ENCODE measurements at regions not wholly inside any gene's neighbourhood (a gene's known extent, or its start where the extent isn't known, plus 50 kb on each side); places are given as distances from the start of the nearest gene placed in this dataset.

DNA sequence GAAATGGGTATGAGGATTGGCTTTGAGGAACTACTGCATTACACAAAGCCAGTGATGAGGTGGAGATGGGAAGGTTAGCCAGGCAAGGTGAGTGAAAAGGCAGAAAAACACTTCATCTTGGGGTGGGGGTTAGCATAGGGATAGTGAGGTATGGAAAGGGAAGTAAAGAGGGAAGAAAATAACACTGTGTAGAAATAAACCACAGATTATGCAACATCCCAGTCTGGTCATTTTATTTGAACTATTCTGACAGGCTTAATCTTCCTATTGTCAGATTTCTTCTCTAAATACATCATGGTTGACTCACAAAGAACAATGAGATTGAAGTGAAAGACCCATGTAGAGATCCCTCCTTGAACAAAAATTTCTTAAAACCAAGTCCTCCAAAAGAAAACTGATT is 640.2 kb downstream of the PTPRC start:
- ChIA-PET CTCF (no interaction called here), POLR2A (no interaction called here)
- no peak for DNase-seq (ENCODE audit: extremely low spot score)
- TF ChIP-seq, protein P1, sequence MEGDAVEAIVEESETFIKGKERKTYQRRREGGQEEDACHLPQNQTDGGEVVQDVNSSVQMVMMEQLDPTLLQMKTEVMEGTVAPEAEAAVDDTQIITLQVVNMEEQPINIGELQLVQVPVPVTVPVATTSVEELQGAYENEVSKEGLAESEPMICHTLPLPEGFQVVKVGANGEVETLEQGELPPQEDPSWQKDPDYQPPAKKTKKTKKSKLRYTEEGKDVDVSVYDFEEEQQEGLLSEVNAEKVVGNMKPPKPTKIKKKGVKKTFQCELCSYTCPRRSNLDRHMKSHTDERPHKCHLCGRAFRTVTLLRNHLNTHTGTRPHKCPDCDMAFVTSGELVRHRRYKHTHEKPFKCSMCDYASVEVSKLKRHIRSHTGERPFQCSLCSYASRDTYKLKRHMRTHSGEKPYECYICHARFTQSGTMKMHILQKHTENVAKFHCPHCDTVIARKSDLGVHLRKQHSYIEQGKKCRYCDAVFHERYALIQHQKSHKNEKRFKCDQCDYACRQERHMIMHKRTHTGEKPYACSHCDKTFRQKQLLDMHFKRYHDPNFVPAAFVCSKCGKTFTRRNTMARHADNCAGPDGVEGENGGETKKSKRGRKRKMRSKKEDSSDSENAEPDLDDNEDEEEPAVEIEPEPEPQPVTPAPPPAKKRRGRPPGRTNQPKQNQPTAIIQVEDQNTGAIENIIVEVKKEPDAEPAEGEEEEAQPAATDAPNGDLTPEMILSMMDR (IDR thresholded peaks at IDR 0.05; ENCODE audit: control extremely low read depth, extremely low read depth, low read depth, missing control alignments): no peak

DNA sequence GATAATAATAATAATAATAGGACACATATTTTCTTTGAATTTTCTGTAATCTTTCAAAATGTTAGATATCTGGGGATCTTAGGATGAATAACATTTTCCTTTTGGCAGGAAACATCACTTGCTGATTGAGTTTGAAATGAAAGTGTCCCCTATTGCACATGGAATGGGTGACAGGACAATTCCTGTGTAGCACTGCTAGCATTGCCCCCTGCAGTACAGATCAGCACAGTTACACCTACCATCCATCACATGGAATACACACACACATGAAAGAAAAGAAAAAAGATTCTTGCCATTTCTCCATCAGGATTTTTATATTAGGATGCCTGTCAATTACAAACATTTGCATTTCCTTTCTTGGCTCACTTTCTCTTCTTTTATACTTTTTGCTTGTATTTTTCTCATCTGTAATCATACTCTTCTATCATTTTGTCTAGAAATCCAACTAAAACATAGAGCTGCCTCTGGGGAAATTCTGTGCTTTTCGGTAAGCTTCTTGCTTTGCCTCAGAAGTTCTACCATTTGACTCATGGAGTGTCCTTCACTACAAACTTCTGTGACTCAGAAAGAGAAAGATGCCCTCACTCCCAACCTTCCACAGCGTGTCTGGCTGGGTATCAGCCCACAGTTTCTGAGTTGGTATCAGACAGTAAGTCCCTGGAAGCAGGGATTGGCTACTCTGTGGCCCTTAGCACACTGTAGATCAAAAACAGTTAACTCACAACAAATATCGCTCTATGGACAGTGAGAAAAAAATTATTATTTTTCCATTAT is 641.2 kb downstream of the PTPRC start:
- DNase-seq (ENCODE audit: extremely low spot score): no peak
- CTCF ChIA-PET: no interaction called here
- POLR2A ChIA-PET: no interaction called here
- TF ChIP-seq, protein P1 (IDR thresholded peaks at IDR 0.05; ENCODE audit: control extremely low read depth, extremely low read depth, low read depth, missing control alignments): no peak

DNA sequence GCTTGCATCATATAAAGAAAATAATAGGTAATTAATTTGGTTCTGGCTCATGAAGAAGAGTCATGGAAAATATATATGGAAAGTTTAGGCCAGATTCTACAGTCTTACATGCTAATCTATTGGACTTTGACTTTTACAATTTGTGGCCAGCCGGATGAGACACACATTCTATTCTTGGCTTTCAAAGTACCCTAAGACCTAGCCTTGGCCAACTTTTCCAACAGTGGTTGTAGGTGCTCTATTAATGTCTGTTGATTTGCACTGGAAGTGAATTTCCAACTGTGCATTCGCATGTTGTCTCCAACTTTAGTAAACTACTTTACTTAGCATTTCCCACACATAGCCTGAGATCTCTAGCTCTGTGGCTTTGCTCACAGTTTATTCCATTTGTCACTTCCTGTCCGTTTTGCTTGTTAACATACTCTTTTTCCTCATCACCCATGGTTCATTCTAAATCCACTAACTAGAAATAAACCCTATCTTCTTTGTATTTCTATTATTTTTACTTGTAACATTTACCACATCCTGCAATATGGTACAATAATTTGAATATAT is 644.0 kb downstream of the PTPRC start:
- no peak for DNase-seq (ENCODE audit: extremely low spot score)
- TF ChIP-seq, protein P1 (IDR thresholded peaks at IDR 0.05; ENCODE audit: control extremely low read depth, extremely low read depth, low read depth, missing control alignments): no peak
- CTCF ChIA-PET: interaction anchor here (1.3 to 1.5 kb wide), 4 partner anchors 9 to 39 kb away, joined by 3 to 5 read pairs (median 4); no protein-coding TSS in a partner anchor
- POLR2A ChIA-PET: no interaction called here

DNA sequence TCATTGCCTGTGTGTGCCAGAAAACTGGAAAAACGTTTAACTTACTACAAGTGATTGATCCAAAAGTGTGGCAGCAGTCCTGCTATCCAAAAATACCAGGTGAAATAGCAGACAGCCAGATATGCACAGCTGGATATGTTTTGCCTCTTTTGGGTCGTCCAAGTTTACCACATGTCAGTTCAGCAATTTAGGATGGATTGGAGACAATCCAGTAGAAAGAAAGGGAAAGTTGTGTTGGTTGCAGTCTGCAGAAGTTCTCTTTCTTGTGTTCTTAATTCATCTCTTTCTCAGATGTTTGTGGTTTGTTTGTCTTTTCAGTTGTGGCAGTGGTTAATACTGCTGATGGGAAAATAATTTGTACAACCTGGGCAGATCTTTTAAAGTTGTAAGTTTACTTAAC is 645.0 kb downstream of the PTPRC start:
- TF ChIP-seq, protein P1 (IDR thresholded peaks at IDR 0.05; ENCODE audit: control extremely low read depth, extremely low read depth, low read depth, missing control alignments): no peak
- DNase-seq (ENCODE audit: extremely low spot score): no peak
- CTCF ChIA-PET: no interaction called here
- POLR2A ChIA-PET: no interaction called here

DNA sequence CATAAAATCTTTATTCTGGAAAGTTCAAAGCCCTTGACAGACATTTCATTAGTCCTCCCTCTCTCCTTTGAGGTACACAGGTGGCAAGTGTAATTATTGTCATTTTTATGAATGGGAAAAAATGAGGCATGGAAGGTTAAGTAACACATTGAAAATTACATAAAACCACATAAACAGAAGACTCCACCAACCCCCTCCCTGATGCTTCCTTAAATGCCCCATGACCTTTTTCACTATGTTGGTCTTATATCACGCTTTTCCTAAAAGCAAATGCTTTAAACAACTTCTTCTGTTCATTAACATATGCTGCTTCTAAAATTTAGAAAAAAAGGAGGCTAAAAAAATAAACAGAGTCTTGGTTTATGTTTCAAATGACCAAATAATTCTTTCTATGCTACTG is 648.4 kb downstream of the PTPRC start:
- ChIA-PET POLR2A (no interaction called here), CTCF (no interaction called here)
- TF ChIP-seq, protein P1 (IDR thresholded peaks at IDR 0.05; ENCODE audit: control extremely low read depth, extremely low read depth, low read depth, missing control alignments): no peak
- DNase-seq (ENCODE audit: extremely low spot score): no peak

DNA sequence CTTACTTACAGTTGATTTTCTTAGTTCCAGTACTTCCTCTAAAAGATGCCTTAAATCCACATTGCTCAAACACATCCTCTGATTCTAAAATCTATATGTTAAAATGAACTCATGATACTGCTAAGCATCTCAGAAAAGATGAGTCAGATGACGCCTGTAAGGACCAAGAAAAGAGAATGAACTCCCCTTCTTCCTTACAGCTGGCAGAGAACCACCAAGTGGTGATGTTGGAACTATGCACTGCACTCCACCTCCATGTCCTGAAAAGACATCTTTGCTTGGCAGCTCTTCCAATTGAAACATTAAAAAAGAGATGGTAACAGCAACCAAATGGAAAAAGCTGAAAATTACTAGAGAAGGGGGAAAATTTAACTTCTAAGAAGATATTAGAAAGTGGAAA is 648.8 kb downstream of the PTPRC start:
- CTCF ChIA-PET: no interaction called here
- DNase-seq (ENCODE audit: extremely low spot score): no peak
- POLR2A ChIA-PET: no interaction called here
- TF ChIP-seq, protein P1 (IDR thresholded peaks at IDR 0.05; ENCODE audit: control extremely low read depth, extremely low read depth, low read depth, missing control alignments): no peak
